ENCODE measurements at regions not wholly inside any gene's neighbourhood (a gene's known extent, or its start where the extent isn't known, plus 50 kb on each side); places are given as distances from the start of the nearest gene placed in this dataset.

DNA sequence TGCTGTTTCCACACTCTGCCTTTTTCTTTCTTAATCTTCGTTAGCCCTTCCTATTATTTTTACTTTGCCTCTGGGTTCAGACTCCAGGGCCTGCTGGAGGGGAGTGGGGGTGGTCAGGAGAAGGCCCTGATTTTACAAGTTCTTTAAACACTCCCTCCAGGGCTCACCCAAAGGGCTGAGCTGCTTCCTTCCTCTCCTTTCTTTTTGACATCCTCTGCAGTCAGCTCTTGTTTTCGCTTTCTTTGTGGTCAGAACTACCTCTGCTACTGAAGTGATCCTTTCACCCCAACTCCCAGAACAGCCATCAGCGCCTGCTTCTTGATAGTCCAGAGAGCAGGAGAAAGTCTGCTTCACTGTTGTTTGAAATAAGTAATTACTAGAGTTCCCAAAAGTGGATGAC lies 925.7 kb downstream of the EPHA4 start:
- no peak for DNase-seq (ENCODE audit: low read depth)

- no peak for DNase-seq (ENCODE audit: low read depth)
Observed at GRCh38 chr2:220648628-220649027, 923.5 kb downstream of the EPHA4 start.

GRCh38 chr2:220653776-220654175 lies 918.3 kb downstream of the EPHA4 start:
- no peak for DNase-seq (ENCODE audit: low read depth)

DNA sequence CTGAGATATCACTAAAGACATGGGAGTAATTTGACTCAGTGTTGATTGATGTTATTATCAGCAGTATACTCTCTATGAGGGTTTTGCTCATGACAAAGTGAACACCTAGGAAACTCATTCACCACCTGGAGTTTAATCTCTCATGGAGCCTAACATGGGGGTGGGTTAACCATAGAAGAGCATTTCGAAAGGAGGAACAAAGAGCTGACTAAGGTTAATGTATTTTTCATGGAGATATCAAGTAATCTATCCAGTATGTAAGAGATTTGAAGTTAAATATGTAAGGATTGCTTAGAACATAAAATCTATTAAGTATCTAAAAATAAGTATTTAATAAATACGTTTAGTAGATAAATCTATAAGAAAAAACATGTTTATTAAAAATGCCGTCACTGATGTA lies 917.8 kb downstream of the EPHA4 start:
- no peak for DNase-seq (ENCODE audit: low read depth)

GRCh38 chr2:220660277-220661145 lies 911.6 kb downstream of the EPHA4 start:
- DNase-seq (ENCODE audit: low read depth) = no peak

DNA sequence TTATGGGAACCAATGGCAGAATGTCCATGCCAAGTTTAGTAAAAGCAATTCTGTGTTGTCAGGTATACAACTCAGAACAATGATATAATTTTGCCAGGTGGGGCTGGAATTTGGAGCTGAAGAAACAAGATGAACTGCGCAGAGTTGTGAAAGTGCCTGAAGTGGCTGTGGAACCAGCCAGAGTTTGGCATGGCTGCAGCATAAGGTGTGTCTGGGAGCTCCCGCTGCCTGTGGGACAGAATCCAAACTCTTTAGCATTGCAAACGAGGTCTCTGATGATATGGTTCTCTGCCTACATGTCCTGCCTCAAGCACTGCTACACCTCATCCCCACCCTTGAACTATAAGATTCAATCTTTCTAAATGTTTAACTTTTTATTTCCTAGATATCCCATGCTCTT lies 909.7 kb downstream of the EPHA4 start:
- no peak for DNase-seq (ENCODE audit: low read depth)

DNA sequence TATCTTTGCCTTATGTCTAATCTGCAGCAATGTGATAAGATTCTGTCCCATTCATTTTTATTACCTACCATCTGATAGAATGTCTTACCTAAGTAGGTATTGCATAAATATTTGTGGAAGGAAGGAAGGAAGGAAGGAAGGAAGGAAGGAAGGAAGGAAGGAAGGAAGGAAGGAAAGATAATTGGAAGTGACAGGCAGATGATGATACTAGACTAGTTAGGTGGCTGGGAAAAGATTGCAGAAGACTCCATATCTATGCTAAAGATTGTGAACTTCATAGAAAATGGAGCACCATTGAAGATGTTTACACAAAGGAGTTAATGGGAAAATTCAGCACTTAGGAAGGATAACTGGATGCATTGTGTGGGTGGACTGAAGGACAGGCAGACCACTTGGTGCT lies 909.0 kb downstream of the EPHA4 start:
- no peak for DNase-seq (ENCODE audit: low read depth)

GRCh38 chr2:220664272-220665107 lies 907.6 kb downstream of the EPHA4 start:
- peak; percentile 54 for DNase-seq (ENCODE audit: low read depth)

- no peak for DNase-seq (ENCODE audit: low read depth)
Observed at GRCh38 chr2:220665108-220665471, 907.0 kb downstream of the EPHA4 start.

GRCh38 chr2:220669324-220669723 lies 902.8 kb downstream of the EPHA4 start:
- no peak for DNase-seq (ENCODE audit: low read depth)

- DNase-seq (ENCODE audit: low read depth) = no peak
Observed at GRCh38 chr2:220670511-220670910, 901.6 kb downstream of the EPHA4 start.

- no peak for DNase-seq (ENCODE audit: low read depth)
Observed at GRCh38 chr2:220673151-220673874, 898.8 kb downstream of the EPHA4 start.

- no peak for DNase-seq (ENCODE audit: low read depth)
Observed at GRCh38 chr2:220674033-220674432, 898.1 kb downstream of the EPHA4 start.

- DNase-seq (ENCODE audit: low read depth) = no peak
Observed at GRCh38 chr2:220676695-220677094, 895.4 kb downstream of the EPHA4 start.

GRCh38 chr2:220678943-220679342 lies 893.2 kb downstream of the EPHA4 start:
- DNase-seq (ENCODE audit: low read depth) = no peak

- DNase-seq (ENCODE audit: low read depth) = peak; percentile 51
Observed at GRCh38 chr2:220682616-220683015, 889.5 kb downstream of the EPHA4 start.

DNA sequence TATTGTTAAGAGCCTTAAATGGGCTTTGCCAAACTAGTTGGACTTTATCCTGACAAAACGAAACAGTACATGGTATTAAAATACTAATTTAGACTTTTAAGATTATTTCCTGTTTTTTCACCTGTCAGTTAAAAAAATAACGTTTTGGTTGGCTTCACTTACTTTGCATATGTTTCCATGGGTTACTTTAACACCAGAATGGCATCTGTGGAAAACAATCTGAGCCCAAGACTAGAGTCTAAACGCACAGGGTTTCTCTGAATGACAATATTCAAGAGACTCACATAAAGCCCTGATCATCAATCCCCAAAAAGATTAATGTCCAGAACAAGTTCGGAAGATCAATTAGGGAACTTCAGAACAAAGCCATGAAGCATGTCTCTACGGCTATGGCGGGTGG lies 888.0 kb downstream of the EPHA4 start:
- DNase-seq (ENCODE audit: low read depth) = no peak

DNA sequence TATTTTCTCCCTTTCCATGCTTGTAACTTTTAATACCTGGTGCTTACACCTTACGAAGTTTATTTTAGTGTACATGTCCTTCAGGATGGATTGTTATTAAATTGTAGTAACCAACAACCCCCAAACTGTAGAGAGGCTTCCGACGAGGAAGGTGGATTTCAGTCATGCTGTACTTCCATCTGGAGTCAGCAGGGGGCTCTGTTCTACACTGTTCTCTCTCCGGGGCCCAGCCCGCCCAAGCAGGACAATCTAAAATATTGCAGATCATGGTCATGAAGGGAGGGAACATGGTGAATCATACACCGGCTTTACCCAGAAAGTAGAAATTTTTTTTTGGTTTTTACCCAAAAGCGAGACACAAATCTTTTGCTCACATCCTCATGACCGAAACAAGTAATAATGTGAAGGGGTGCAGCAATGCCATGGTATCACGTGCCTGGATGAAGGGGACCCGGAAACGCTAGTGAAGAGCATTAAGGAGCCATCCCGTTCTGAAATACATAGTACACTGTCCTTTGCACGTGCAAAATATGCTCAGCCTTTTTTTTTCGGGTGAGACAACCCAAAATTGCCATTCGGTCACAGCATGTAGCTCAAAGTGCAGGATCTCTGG lies 884.8 kb downstream of the EPHA4 start:
- DNase-seq (ENCODE audit: low read depth) = peak; percentile 58

GRCh38 chr2:220695397-220696279 lies 876.5 kb downstream of the EPHA4 start:
- no peak for DNase-seq (ENCODE audit: low read depth)

- DNase-seq (ENCODE audit: low read depth) = no peak
Observed at GRCh38 chr2:220696280-220696669, 875.8 kb downstream of the EPHA4 start.

DNA sequence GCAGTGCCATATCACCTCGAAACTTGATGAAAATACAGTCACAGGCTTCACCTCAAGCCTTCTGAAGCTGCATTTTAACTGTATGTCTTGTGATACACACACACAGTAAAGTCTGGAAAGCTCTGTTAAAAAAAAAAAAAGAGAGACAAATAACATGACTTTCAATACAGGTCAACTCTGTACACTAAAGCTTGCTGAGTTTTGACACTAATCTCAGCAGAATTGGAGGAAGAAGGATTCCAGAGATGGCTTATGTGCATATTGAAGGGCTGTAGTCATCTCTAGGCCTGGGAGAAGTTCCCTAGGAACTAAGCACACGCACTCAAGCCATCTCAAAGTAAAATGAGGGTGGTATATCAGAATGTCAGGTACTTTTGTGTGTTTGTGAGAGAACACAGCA lies 875.1 kb downstream of the EPHA4 start:
- no peak for DNase-seq (ENCODE audit: low read depth)

Measured in amniotic epithelial cell (primary cell).